GM12878 (cell line): ENCODE measurements at regions not wholly inside any gene's neighbourhood (a gene's known extent, or its start where the extent isn't known, plus 50 kb on each side); places are given as distances from the start of the nearest gene placed in this dataset.

Experiments
- ATAC-seq: fragments of 200-7000 bp; cut with Tn5 transposase; 3 replicates; pipeline ENCODE4 v1.9.1; 2020; ENCODE audit warnings: mild to moderate bottlenecking, moderate library complexity
- BruUV-seq: library from RNA; stranded (reverse); fragments of 400-500 nt; replicated peaks from 2 replicates; lab custom pipeline; 2021; lab: Mats Ljungman, UMichigan
- CTCF ChIA-PET: fragments of 300-600 bp; sonication (Branson Sonifier 250); formaldehyde crosslinking; extraction: SDS; loops from one replicate; lab custom pipeline; 2021; ENCODE audit warnings: inconsistent platforms; lab: Yijun Ruan, JAX
- POLR2A ChIA-PET: fragments of 350-600 bp; formaldehyde crosslinking; extraction: SDS; loops from one replicate; lab custom pipeline; 2021; ENCODE audit warnings: inconsistent platforms; lab: Charles Lee
- RAD21 ChIA-PET: fragments of 300-600 bp; sonication (Branson Sonifier 250); formaldehyde crosslinking; loops from one replicate; lab custom pipeline; 2023; ENCODE audit warnings: antibody characterized with exemption; ENCODE audit not compliant: unreplicated experiment; lab: Charles Lee
- SMC1A ChIA-PET: fragments of 300-600 bp; sonication (Branson Sonifier 250); formaldehyde crosslinking; loops from one replicate; lab custom pipeline; 2023; ENCODE audit not compliant: unreplicated experiment, uncharacterized antibody; lab: Charles Lee
- DNase-seq: peaks from one replicate; pipeline ENCODE4 v3.0.0-alpha.2; 2011; ENCODE audit warnings: low read depth, low spot score
- FAIRE-seq: peaks from 3 replicates; lab custom pipeline; 2011; peaks lifted over from hg19 to GRCh38; lab: Jason Lieb, UNC
- H2AFZ ChIP-seq: 2 replicates; pipeline ENCODE4 v1.6.0; 2011; ENCODE audit warnings: low read depth, low read length, control low read depth; ENCODE audit not compliant: control insufficient read depth
- H3K27ac ChIP-seq: 2 replicates; pipeline ENCODE4 v1.5.1; 2011; ENCODE audit warnings: control low read depth; ENCODE audit not compliant: control insufficient read depth, insufficient read depth
- H3K27me3 ChIP-seq, 2 experiments: replicated peaks in 1 of 2; 2 replicates each; pipeline versions ENCODE4 v1.6.0 to v1.6.1; 2011; ENCODE audit warnings: low read length in 1 of 2; ENCODE audit not compliant: control insufficient read depth in 2 of 2, insufficient read depth in 2 of 2
- H3K36me3 ChIP-seq, 2 experiments: 2 replicates each; pipeline ENCODE4 v1.5.1; 2011; ENCODE audit warnings: low read length in 1 of 2; ENCODE audit not compliant: control insufficient read depth in 2 of 2, insufficient read depth in 2 of 2
- H3K4me1 ChIP-seq: 2 replicates; pipeline ENCODE4 v1.6.1; 2011; ENCODE audit warnings: mild to moderate bottlenecking, low read length, moderate library complexity, mixed read lengths; ENCODE audit not compliant: control insufficient read depth, insufficient read depth
- H3K4me2 ChIP-seq: 2 replicates; pipeline ENCODE4 v1.6.0; 2011; ENCODE audit warnings: control low read depth; ENCODE audit not compliant: control insufficient read depth, insufficient read depth
- H3K4me3 ChIP-seq: fragments of 200-600 bp; sonication (generic); 2 replicates; pipeline ENCODE4 v1.5.1; 2016
- H3K79me2 ChIP-seq: 2 replicates; pipeline ENCODE4 v1.6.0; 2011; ENCODE audit warnings: low read length; ENCODE audit not compliant: control insufficient read depth, insufficient read depth
- H3K9ac ChIP-seq: 2 replicates; pipeline ENCODE4 v1.8.0; 2011; ENCODE audit warnings: low read length, control low read depth, mixed read lengths; ENCODE audit not compliant: control insufficient read depth, insufficient read depth
- H3K9me3 ChIP-seq: replicated peaks from 3 replicates; pipeline ENCODE4 v1.5.1; 2011; ENCODE audit warnings: mild to moderate bottlenecking, low read length; ENCODE audit not compliant: control insufficient read depth, insufficient read depth
- H4K20me1 ChIP-seq: 2 replicates; pipeline ENCODE4 v1.6.0; 2011; ENCODE audit not compliant: control insufficient read depth, insufficient read depth
- CTCF ChIP-seq, 3 experiments: IDR thresholded peaks in 2 of 3; conservative IDR thresholded peaks in 1 of 3; 2 replicates each; pipeline ENCODE4 v1.5.1; 2011; ENCODE audit warnings: low read depth in 3 of 3, low read length in 3 of 3, mild to moderate bottlenecking in 3 of 3, control low read depth in 2 of 3, moderate library complexity in 2 of 3, inconsistent platforms in 1 of 3, mixed read lengths in 1 of 3; ENCODE audit not compliant: control insufficient read depth in 2 of 3, insufficient read depth in 1 of 3; ENCODE audit errors: extremely low read depth in 1 of 3
- E2F4 ChIP-seq: IDR thresholded peaks from 2 replicates; pipeline ENCODE4 v1.6.1; 2012; ENCODE audit warnings: low read depth, low read length, improper control_type of control experiment
- NR2C1 ChIP-seq: fragments of 450-650 bp; IDR thresholded peaks from 2 replicates; pipeline ENCODE4 v1.6.1; 2017; ENCODE audit warnings: antibody characterized with exemption, mild to moderate bottlenecking, moderate library complexity
- RB1 ChIP-seq: fragments of 450-650 bp; formaldehyde crosslinking; IDR thresholded peaks from 2 replicates; pipeline ENCODE4 v1.6.1; 2017; ENCODE audit warnings: mild to moderate bottlenecking, borderline replicate concordance
- SREBF2 ChIP-seq: IDR thresholded peaks from 2 replicates; pipeline ENCODE4 v1.6.1; 2012; ENCODE audit warnings: mild to moderate bottlenecking, low read length
- WGBS: methylation state at CpG from one replicate; pipeline ENCODE4 v1.1.6; 2016; ENCODE audit warnings: low lambda C conversion rate; ENCODE audit not compliant: insufficient replicate concordance, insufficient coverage; ENCODE audit errors: missing lambda C conversion rate; 5-methylcytosine and 5-hydroxymethylcytosine counted together
- in situ Hi-C: fragments of 300-500 bp; cut with MboI; formaldehyde crosslinking; loops from 9 replicates; pipeline ENCODE4 v1.14.3; 2018; ENCODE audit warnings: mixed read lengths
- intact Hi-C: fragments of 100-400 bp; cut with micrococcal nuclease; formaldehyde crosslinking; loops from one replicate; pipeline ENCODE4 v1.14.2; 2022; ENCODE audit not compliant: unreplicated experiment

- intact Hi-C loops: no loop called here
- Histone ChIP-seq H2AFZ (no peak overlapping the region), H3K9me3 (no peaks in the 10 kb centered on the region), H3K27ac (no peak overlapping the region), H3K36me3 (no peaks in the 10 kb centered on the region), H3K4me3 (no peak overlapping the region), H3K9ac (no peak overlapping the region), H3K4me2 (no peak overlapping the region), H3K79me2 (no peaks in the 10 kb centered on the region), H3K4me1 (no peaks in the 10 kb centered on the region), H3K27me3 (no peaks in the 10 kb centered on the region), H4K20me1 (no peaks in the 10 kb centered on the region)
- POLR2A ChIA-PET: no interaction called here
- DNase-seq (no peak), ATAC-seq (no peak), FAIRE-seq (no peak)
- TF ChIP-seq SREBF2 (no peak), RB1 (no peak), CTCF (IDR thresholded peaks at IDR 0.05 in 2 of 3, conservative IDR thresholded peaks at IDR 0.05 in 1 of 3; ENCODE audit: control insufficient read depth in 2 of 3, extremely low read depth in 1 of 3, insufficient read depth in 1 of 3, low read depth in 3 of 3, low read length in 3 of 3) (no peak), E2F4 (no peak), NR2C1 (no peak)
- RAD21 ChIA-PET: no interaction called here
- in situ Hi-C loops: no loop called here
- 10% methylated on average over 2 of the region's 2 CpGs for WGBS
- CTCF ChIA-PET: interaction anchor here (0.7 kb wide), 1 partner anchor 30 kb away, joined by 4 read pairs; no protein-coding TSS in a partner anchor
- SMC1A ChIA-PET: interaction anchor here (1.4 kb wide), 1 partner anchor 13 kb away, joined by 7 read pairs; no protein-coding TSS in a partner anchor
- BruUV-seq: no TSS peak
These were observed 1098.2 kb upstream of the USP15 start for GRCh38 chr12:61161961-61162360.
